Activated naive CD4-positive, alpha-beta T cell treated with anti-CD3 and anti-CD28 coated beads, Interleukin-2, amount 50 U/mL, for 24 hours (primary cell): ENCODE measurements at regions not wholly inside any gene's neighbourhood (a gene's known extent, or its start where the extent isn't known, plus 50 kb on each side); places are given as distances from the start of the nearest gene placed in this dataset.

ENCODE experiments used
- H3K27ac Mint-ChIP-seq: one replicate; pipeline ENCODE4 v1.8.0; 2021; ENCODE audit warnings: mild to moderate bottlenecking, mixed read lengths
- H3K27me3 Mint-ChIP-seq: one replicate; pipeline ENCODE4 v1.8.0; 2021; ENCODE audit warnings: mixed read lengths
- H3K36me3 Mint-ChIP-seq: one replicate; pipeline ENCODE4 v1.8.0; 2021; ENCODE audit warnings: mixed read lengths
- H3K4me1 Mint-ChIP-seq: one replicate; pipeline ENCODE4 v1.8.0; 2021; ENCODE audit warnings: mixed read lengths
- H3K4me3 Mint-ChIP-seq: one replicate; pipeline ENCODE4 v1.8.0; 2021; ENCODE audit warnings: mild to moderate bottlenecking, mixed read lengths
- H3K9me3 Mint-ChIP-seq: one replicate; pipeline ENCODE4 v1.8.0; 2021; ENCODE audit warnings: mixed read lengths

DNA sequence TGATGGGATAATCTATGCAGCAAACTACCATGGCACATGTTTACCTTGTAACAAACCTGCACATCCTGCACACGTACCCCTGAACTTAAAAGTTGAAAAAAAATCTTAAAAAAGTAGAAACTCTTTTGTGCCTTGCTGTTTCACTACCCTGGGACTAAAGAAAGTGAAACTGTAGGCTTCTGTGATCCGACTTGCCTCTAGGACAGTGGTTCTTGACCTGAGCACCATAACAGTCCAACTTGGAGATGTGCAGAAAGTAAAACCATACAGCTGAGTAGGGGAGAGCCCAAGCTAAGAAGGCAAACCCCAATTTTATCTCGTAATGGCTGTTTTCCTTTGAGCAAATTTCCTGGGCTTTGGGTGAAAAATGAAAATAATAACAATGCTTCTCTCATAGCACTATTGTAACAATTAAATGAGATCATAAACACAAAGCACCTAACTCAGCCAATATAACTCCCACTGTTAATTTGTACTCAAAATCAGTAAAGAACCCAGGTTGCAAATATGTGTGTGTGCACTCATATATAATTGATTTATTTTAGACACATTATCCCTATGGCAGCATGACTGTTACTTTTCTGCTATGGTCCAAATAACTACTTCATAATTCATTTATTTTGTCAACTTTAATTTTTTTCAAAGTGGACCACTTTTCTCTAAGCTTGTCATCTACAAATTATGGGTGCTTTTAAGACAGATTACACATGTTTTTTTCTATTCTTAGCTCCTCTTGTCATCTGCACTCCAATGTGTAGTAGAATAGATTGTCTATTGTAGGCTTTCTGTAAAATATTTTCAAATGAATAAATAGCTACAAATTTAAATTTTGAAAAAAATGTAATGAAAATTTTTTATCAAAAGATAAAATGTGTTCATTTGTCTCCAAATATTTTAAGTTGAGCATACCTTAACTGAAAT is 334.9 kb downstream of the BTG1 start:
- Mint-ChIP-seq H3K9me3 (peaks cover 21% of the 10 kb centered on the region), H3K27ac (no peak overlapping the region), H3K4me3 (no peak overlapping the region), H3K27me3 (no peaks in the 10 kb centered on the region), H3K36me3 (peaks cover 24% of the 10 kb centered on the region), H3K4me1 (peaks cover 48% of the 10 kb centered on the region)

DNA sequence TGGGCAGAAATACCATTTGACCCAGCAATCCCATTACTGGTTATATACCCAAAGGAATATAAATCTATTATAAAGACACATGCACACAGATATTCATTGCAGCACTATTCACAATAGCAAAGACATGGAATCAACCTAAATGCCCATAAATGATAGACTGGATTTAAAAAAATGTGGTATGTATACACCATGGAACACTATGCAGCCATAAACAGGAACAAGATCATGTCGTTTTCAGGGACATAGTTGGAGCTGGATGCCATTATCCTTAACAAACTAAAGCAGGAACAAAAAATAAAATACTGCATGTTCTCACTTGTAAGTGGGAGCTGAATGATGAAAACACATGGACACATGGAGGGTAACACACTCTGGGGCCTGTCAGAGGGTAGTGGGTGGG is 335.6 kb downstream of the BTG1 start:
- Mint-ChIP-seq H3K27ac (no peak overlapping the region), H3K36me3 (peaks cover 27% of the 10 kb centered on the region), H3K4me3 (no peak overlapping the region), H3K27me3 (no peaks in the 10 kb centered on the region), H3K9me3 (peaks cover 26% of the 10 kb centered on the region), H3K4me1 (peaks cover 43% of the 10 kb centered on the region)

DNA sequence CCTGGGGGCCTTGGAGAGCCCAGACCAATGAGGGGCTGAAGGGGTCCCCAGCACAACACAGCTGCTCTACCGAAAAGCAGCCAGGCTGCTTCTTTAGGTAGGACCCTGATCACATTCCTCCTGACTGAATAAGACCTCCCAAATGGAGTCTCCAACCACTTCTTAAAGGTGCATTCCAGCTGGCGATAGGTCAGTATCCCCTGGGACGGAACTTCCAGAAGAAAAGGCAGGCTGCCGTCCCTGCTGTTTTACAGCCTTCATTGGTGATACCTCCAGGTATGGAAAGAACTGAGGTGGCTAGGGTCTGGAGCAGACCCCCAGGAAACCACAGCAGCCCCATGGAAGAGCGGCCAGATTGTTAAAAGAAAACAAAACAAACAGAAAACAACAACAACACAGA is 340.6 kb downstream of the BTG1 start:
- H3K27ac Mint-ChIP-seq, result no peak overlapping the region
- H3K9me3 Mint-ChIP-seq, result peaks cover 21% of the 10 kb centered on the region
- H3K4me3 Mint-ChIP-seq, result no peak overlapping the region
- no peaks in the 10 kb centered on the region for H3K27me3 Mint-ChIP-seq
- peaks cover 18% of the 10 kb centered on the region for H3K4me1 Mint-ChIP-seq
- peaks cover 23% of the 10 kb centered on the region for H3K36me3 Mint-ChIP-seq

DNA sequence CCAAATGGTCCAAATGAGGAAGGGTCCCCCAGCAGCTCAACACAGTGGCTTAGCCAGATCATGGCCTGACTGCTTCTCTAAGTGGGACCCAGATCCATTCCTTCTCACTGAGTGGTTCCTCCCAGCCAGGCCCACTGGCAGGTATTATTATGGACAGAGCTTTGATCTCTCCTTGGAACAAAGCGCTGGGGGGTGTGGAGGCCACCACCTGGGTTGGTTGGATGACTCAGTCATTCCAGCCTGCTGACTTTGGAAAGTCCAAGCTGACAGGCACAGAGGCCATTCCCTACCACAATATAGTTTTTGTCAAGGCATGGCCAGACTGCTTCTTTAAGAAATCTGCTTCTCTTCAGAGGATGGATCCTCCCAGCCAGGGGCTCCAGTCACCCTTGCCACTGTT is 341.1 kb downstream of the BTG1 start:
- H3K27me3 Mint-ChIP-seq, result no peaks in the 10 kb centered on the region
- H3K9me3 Mint-ChIP-seq, result peaks cover 21% of the 10 kb centered on the region
- H3K4me1 Mint-ChIP-seq, result peaks cover 19% of the 10 kb centered on the region
- peaks cover 23% of the 10 kb centered on the region for H3K36me3 Mint-ChIP-seq
- no peak overlapping the region for H3K27ac Mint-ChIP-seq
- H3K4me3 Mint-ChIP-seq, result no peak overlapping the region

DNA sequence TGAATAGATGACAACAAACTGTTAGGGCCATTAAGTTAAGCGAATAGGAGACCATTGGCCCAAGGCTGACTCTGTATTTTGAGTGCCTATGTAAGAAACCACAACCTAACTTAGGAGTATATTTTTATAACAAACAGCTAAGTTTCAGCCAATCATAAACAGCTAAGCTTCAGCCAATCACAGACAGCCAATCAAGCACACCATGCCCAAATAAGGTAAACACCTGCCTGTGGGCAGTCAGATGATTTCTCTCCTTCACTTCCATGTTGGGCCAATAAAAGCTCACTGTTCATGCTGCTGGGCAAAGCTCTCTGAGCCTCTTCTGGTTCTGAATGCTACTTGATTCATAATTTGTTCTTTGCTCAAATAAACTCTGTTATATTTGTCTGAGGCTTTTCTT is 344.6 kb downstream of the BTG1 start:
- peaks cover 7% of the 10 kb centered on the region for H3K36me3 Mint-ChIP-seq
- peaks cover 7% of the 10 kb centered on the region for H3K4me1 Mint-ChIP-seq
- no peaks in the 10 kb centered on the region for H3K27me3 Mint-ChIP-seq
- no peak overlapping the region for H3K4me3 Mint-ChIP-seq
- H3K27ac Mint-ChIP-seq, result no peak overlapping the region
- peaks cover 6% of the 10 kb centered on the region for H3K9me3 Mint-ChIP-seq

DNA sequence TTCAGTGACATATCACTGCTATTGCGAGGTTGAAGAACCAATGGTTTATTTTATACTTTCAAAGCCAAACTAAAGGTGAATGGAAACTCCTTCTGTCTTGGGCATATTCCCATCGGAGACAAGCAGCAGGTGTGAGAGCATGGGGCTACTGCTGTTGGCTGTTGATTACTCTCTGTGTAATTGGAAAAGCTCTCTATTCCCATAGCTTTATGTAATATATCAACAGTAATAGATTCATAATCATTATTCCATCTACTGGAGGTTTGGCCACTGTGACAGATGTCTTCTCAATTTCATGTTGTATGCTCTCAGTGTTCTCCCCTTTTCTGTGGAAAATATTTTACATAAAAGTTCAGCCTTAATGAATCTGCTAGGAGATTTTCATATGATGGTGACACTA is 352.0 kb downstream of the BTG1 start:
- Mint-ChIP-seq H3K27me3 (no peaks in the 10 kb centered on the region), H3K4me1 (peaks cover 9% of the 10 kb centered on the region), H3K36me3 (no peaks in the 10 kb centered on the region), H3K27ac (no peak overlapping the region), H3K9me3 (no peaks in the 10 kb centered on the region), H3K4me3 (no peak overlapping the region)

DNA sequence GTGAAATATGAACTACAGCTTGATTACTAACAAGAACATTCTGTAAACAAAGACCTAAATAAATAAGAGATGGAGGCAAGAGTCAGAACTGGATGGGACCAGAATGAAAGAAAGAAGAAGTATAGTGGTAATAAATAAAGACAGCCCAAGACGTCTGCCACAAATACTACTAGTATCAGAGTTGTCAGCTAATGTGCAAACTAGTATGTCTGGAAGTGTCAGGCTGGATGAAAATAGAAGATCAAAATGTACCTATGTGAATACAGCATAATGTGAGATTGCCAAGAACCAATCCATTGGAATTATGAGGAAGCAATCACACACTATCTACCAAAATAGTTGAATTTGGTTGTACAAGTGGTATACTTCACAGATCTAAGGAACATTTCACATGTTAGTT is 353.0 kb downstream of the BTG1 start:
- Mint-ChIP-seq H3K27me3 (no peaks in the 10 kb centered on the region), H3K4me3 (no peak overlapping the region), H3K36me3 (no peaks in the 10 kb centered on the region), H3K4me1 (peaks cover 18% of the 10 kb centered on the region), H3K27ac (no peak overlapping the region), H3K9me3 (no peaks in the 10 kb centered on the region)

DNA sequence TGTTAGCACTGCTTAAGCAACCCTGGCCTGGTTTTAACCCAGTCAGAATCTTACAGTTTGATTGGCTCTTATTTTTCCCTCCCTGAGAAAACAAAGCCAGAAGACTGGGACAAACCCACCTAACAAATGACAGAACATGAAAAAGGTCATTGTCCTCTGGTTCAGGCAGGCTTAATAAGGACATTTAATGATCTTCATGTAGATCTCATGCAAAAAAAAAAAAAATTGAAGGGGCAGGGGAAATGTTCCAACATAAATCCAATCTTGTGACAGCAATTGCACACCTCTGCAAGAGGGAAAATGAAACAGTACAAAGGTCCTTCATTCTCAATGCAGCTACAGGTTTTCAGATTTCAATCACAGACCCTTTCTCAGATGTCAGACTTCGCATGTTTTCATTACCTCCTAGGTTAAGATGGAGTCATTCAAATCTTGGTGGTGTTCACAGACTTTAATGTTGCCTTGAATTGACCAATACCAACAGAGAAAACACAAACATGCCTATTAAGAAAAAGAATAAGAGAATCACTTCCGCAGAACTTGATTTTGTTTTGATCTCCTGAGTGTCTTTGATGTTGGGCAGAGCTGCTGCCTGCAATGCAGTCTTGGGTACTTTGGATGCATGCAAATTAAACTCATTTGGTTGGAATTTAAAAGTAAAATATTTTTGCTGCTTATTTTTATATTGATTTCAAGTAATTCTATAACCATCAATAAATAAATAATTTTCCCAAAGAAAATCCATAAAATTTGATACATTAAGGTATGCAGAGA is 359.0 kb downstream of the BTG1 start:
- Mint-ChIP-seq H3K36me3 (no peaks in the 10 kb centered on the region), H3K4me1 (peaks cover 35% of the 10 kb centered on the region), H3K9me3 (no peaks in the 10 kb centered on the region), H3K27ac (peak overlapping the region; percentile 52), H3K27me3 (no peaks in the 10 kb centered on the region), H3K4me3 (peak overlapping the region; percentile 31)

DNA sequence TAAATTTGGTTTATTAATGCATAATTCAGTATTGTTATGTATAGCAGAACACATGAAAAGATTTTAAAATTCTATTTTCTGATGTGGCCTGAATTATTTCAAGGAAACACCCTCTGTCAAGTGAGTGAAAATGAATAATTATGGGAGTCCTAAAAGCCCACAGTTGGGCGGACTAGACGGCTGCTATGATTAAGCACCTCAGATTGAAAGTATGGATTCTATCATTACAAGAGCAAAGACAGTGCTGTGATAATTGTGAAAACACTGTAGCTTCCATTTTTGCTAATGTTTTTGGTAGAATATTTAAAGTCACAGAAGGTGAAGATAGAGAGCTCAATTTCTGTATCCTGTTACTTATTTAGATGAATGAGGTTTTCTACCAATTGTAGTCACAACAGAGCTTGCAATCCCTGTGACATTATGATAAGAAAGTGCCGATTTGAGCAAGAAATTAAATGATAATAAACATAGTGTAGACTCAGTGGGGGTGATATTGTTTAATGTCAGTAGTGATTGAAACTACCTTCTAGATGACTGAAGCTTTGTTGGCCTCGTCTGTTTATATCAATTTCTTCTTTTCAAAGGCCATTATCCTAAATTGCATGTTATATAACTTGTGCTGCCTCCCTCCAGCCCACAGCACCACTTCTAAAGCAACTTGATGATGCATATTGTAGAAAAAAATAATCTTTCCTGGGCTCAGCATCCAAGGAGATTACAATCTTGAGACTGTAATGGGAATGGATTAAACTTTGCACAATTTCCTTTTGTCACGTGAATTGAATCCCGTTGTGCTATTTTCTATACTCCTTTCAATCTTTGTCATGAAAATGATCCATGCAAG is 359.8 kb downstream of the BTG1 start:
- H3K9me3 Mint-ChIP-seq, result no peaks in the 10 kb centered on the region
- no peaks in the 10 kb centered on the region for H3K27me3 Mint-ChIP-seq
- H3K4me1 Mint-ChIP-seq, result peaks cover 35% of the 10 kb centered on the region
- H3K4me3 Mint-ChIP-seq, result peak overlapping the region; percentile 31
- no peaks in the 10 kb centered on the region for H3K36me3 Mint-ChIP-seq
- H3K27ac Mint-ChIP-seq, result peak overlapping the region; percentile 52

DNA sequence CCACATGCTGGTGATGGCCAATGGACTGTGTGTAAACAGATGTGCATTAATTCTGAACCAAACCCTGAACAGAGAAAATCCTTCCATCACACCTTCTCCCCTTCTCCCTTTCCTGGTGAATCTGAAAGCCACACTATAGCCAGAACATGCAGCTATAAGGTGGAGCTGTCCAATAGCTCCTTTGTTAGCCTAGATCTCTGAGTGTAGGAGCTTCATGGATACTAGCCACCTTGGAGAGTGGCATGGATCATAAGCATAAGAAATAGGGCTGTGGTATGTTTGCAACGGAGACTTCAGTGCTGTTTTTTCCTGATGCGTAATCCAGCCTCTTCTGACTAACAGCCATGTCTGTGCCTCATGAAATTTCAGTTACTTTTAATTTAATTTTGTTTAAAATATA is 364.5 kb downstream of the BTG1 start:
- Mint-ChIP-seq H3K4me1 (peaks cover 45% of the 10 kb centered on the region), H3K27me3 (no peaks in the 10 kb centered on the region), H3K4me3 (no peak overlapping the region), H3K36me3 (no peaks in the 10 kb centered on the region), H3K27ac (peak overlapping the region; percentile 27), H3K9me3 (no peaks in the 10 kb centered on the region)

DNA sequence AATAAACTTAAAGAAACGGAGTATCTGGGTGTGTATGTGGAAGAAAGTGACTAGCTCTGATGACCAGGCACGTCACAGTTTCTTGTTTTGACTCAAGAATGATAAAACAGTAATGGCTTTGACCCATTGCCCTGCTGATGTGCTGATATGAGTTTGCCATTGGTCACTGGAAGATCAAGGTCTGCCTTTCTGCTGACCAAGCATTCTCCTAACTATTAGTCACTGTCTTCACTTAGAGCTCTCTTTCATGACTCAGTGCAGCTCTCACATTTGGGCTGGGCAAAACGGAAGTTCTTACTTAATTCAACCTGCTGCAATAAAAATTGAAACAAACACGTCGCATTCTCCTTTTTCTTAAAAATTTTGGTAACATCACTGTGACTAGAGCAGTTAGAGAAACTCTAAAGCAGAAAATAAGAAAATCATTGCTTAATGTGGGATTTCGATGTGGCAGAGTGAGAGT is 366.7 kb downstream of the BTG1 start:
- Mint-ChIP-seq H3K9me3 (no peaks in the 10 kb centered on the region), H3K36me3 (no peaks in the 10 kb centered on the region), H3K27me3 (no peaks in the 10 kb centered on the region), H3K4me1 (peaks cover 53% of the 10 kb centered on the region), H3K27ac (peak overlapping the region; percentile 93), H3K4me3 (peak overlapping the region; percentile 86)

DNA sequence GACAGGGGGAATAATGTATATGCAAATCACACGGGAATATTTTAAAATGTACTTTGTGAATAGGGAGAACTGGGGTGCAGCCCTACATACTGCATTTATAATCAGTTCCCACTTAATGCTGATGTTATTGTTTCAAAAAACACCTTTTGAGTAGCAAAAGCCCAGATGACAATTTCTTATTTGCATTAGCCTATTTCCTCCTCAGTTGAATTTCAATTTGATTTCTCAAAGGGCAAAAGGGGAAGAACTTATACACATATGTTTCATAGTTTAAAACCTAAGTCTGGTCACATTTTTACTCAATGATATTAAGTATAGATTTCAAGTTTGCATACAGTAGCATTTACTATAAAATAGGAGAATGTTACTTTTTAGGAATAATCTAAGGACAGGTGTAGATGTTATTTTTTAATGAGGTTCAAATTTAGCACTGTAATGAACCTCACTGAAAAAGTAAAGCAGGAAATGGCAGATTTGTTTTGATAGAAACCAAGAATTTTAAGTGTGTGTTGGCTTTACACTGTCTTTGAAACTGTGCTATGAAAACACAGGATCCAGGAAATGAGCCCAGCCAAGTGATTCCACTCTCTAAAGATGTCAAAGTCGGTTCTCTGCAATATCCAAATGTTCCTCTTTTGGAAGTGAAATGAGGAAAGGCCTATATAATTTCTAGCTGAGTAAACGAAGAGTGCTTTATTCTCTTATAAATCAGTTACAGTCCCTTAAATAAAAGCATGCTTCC is 367.4 kb downstream of the BTG1 start:
- H3K27me3 Mint-ChIP-seq, result no peaks in the 10 kb centered on the region
- peak overlapping the region; percentile 86 for H3K4me3 Mint-ChIP-seq
- H3K27ac Mint-ChIP-seq, result peak overlapping the region; percentile 93
- H3K36me3 Mint-ChIP-seq, result no peaks in the 10 kb centered on the region
- peaks cover 53% of the 10 kb centered on the region for H3K4me1 Mint-ChIP-seq
- no peaks in the 10 kb centered on the region for H3K9me3 Mint-ChIP-seq

DNA sequence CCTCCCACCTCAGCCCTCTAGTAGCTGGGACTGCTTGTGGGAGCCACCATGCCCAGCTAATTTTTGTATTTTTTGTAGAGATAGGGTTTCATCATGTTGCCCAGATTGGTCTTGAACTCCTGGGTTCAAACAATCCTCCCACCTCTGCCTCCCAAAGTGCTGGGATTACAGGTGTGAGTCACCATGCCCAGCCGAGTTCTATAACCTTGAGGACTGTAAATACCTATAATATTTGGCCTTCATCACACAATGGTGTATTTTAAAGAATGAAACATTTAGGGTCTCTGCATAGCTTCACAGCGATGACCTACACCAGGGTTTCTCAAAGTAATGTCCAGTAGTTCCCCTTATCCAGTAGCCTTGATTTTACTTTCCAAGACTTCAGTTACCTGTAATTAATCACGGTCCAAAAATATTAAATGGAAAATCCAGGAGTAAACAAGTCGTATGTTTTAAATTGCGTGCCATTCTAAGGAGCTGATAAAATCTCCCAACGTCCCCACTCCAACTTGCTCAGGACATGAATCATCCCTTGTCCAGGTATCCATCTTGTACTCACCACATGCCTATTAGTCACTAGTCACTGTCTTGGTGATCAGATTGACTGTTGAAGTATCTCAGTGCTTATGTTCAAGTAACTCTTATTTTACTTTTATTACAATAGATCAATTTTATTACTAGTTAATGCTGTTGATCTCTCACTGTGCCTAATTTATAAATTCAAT is 368.2 kb downstream of the BTG1 start:
- H3K4me1 Mint-ChIP-seq, result peaks cover 60% of the 10 kb centered on the region
- no peaks in the 10 kb centered on the region for H3K36me3 Mint-ChIP-seq
- H3K9me3 Mint-ChIP-seq, result no peaks in the 10 kb centered on the region
- peak overlapping the region; percentile 93 for H3K27ac Mint-ChIP-seq
- no peaks in the 10 kb centered on the region for H3K27me3 Mint-ChIP-seq
- H3K4me3 Mint-ChIP-seq, result no peak overlapping the region

DNA sequence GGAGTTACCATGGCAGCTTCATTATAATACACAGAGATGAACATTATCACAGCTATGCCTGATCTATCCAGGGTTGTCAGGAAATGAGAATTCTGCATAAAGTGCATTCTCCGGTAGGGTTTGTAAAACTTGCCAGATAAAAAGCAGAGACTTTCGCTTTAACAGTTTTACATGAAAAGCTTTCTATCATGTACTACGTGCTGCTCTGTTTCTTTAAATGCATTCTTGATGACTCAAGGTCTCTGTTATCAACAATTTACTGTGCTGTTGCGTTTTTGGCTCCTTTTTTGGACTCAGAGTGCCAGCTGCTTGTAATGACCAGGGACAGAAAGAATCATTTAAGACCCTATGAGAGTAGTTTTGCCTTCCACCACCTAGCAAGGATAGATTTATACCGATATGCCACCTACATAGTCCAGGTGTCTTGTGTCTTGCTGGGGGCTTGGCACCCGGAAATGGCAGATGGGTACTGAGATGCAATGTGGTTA is 371.2 kb downstream of the BTG1 start:
- H3K9me3 Mint-ChIP-seq, result no peaks in the 10 kb centered on the region
- H3K27ac Mint-ChIP-seq, result peak overlapping the region; percentile 79
- H3K4me3 Mint-ChIP-seq, result peak overlapping the region; percentile 73
- peaks cover 61% of the 10 kb centered on the region for H3K4me1 Mint-ChIP-seq
- no peaks in the 10 kb centered on the region for H3K27me3 Mint-ChIP-seq
- H3K36me3 Mint-ChIP-seq, result no peaks in the 10 kb centered on the region
